CD4-positive, alpha-beta T cell (primary cell): ENCODE measurements at regions not wholly inside any gene's neighbourhood (a gene's known extent, or its start where the extent isn't known, plus 50 kb on each side); places are given as distances from the start of the nearest gene placed in this dataset.
"Not testable (repeated sequence)": the region's sequence is repeated elsewhere in the genome, so short reads cannot be mapped to it uniquely, and the experiment has no call there.

ENCODE experiments used
- ATAC-seq: fragments of 200-7000 bp; cut with Tn5 transposase; one replicate; pipeline ENCODE4 v1.10.0; 2022; ENCODE audit warnings: mild to moderate bottlenecking; ENCODE audit not compliant: poor library complexity
- CTCF ChIA-PET: fragments of 350-600 bp; sonication (Branson Sonifier 250); formaldehyde crosslinking; loops from one replicate; lab custom pipeline; 2021; ENCODE audit warnings: antibody characterized with exemption, inconsistent platforms; lab: Charles Lee
- POLR2A ChIA-PET: fragments of 350-600 bp; sonication (Branson Sonifier 250); formaldehyde crosslinking; loops from one replicate; lab custom pipeline; 2021; ENCODE audit warnings: antibody characterized with exemption, inconsistent platforms; lab: Charles Lee
- DNase-seq, 14 experiments: peaks; one replicate each; pipeline ENCODE4 v3.0.0-alpha.2; 2013 to 2020; ENCODE audit warnings: mixed read lengths in 2 of 14
- H3K27ac ChIP-seq, 2 donors: one replicate each; pipeline versions ENCODE4 v1.5.1 to v1.7.0; 2013; ENCODE audit warnings: low read length in 2 of 2, low read depth in 1 of 2, mild to moderate bottlenecking in 1 of 2
- H3K27me3 ChIP-seq, 2 experiments: 1 replicate in 1 of 2; 2 replicates in 1 of 2; pipeline versions ENCODE4 v1.6.1 to v1.7.0; 2013; ENCODE audit warnings: low read length in 2 of 2, control low read depth in 1 of 2, mild to moderate bottlenecking in 1 of 2, moderate library complexity in 1 of 2; ENCODE audit not compliant: insufficient read depth in 2 of 2, control insufficient read depth in 1 of 2
- H3K36me3 ChIP-seq: one replicate; pipeline ENCODE4 v1.6.1; 2013; ENCODE audit warnings: low read length, control low read depth; ENCODE audit not compliant: insufficient read depth
- H3K4me1 ChIP-seq: one replicate; pipeline ENCODE4 v1.6.1; 2013; ENCODE audit warnings: low read length, control low read depth; ENCODE audit not compliant: insufficient read depth
- H3K4me3 ChIP-seq: one replicate; pipeline ENCODE4 v1.5.1; 2013; ENCODE audit warnings: mild to moderate bottlenecking, low read length, moderate library complexity
- H3K9me3 ChIP-seq, 2 experiments: 1 replicate in 1 of 2; 2 replicates in 1 of 2; pipeline versions ENCODE4 v1.6.1 to v1.7.0; 2013; ENCODE audit warnings: low read length in 2 of 2, mild to moderate bottlenecking in 2 of 2, control low read depth in 1 of 2, moderate library complexity in 1 of 2; ENCODE audit not compliant: control insufficient read depth in 1 of 2, insufficient read depth in 1 of 2
- H3K27ac Mint-ChIP-seq: one replicate; pipeline ENCODE4 v1.8.0; 2020; ENCODE audit warnings: mixed read lengths
- H3K27me3 Mint-ChIP-seq: one replicate; pipeline ENCODE4 v1.8.0; 2021; ENCODE audit warnings: mixed read lengths
- H3K36me3 Mint-ChIP-seq: one replicate; pipeline ENCODE4 v1.8.0; 2021; ENCODE audit warnings: low read depth, mixed read lengths
- H3K4me1 Mint-ChIP-seq: one replicate; pipeline ENCODE4 v1.8.0; 2021; ENCODE audit warnings: low read depth, mixed read lengths
- H3K4me3 Mint-ChIP-seq: one replicate; pipeline ENCODE4 v1.8.0; 2020; ENCODE audit warnings: mild to moderate bottlenecking, mixed read lengths
- H3K9me3 Mint-ChIP-seq: one replicate; pipeline ENCODE4 v1.8.0; 2020; ENCODE audit warnings: mixed read lengths
- CTCF ChIP-seq: fragments of 200-600 bp; IDR thresholded peaks from one replicate; pipeline ENCODE4 v1.8.0; 2022; ENCODE audit warnings: antibody characterized with exemption, mild to moderate bottlenecking
- intact Hi-C, 2 experiments: fragments of 100-400 bp; cut with DNase I in 1 of 2; cut with micrococcal nuclease in 1 of 2; formaldehyde crosslinking; loops; one replicate each; pipeline versions ENCODE4 v1.15.1 to v1.9.0; 2023 to 2025; cut with DNase I, micrococcal nuclease

- DNase-seq (no peak), ATAC-seq (no peak)
- CTCF ChIA-PET, result no interaction called here
- H3K27me3 ChIP-seq, result no peaks in the 10 kb centered on the region
- no peaks in the 10 kb centered on the region for H3K36me3 ChIP-seq
- no peaks in the 10 kb centered on the region for H3K36me3 Mint-ChIP-seq
- no peaks in the 10 kb centered on the region for H3K4me1 Mint-ChIP-seq
- POLR2A ChIA-PET, result no interaction called here
- no peak for TF ChIP-seq CTCF
- peaks cover 0 to 4% of the 10 kb centered on the region in 2 experiments for H3K9me3 ChIP-seq
- H3K4me3 ChIP-seq, result no peak overlapping the region
- intact Hi-C loops, result no loop called here
- no peak overlapping the region for H3K27ac Mint-ChIP-seq
- no peaks in the 10 kb centered on the region for H3K27me3 Mint-ChIP-seq
- no peaks in the 10 kb centered on the region for H3K4me1 ChIP-seq
- H3K4me3 Mint-ChIP-seq, result no peak overlapping the region
- H3K27ac ChIP-seq, result no peak overlapping the region
- peaks cover 5% of the 10 kb centered on the region for H3K9me3 Mint-ChIP-seq
Measured at GRCh38 chr11:90629229-90629806, 406.5 kb upstream of the CHORDC1 start.

DNA sequence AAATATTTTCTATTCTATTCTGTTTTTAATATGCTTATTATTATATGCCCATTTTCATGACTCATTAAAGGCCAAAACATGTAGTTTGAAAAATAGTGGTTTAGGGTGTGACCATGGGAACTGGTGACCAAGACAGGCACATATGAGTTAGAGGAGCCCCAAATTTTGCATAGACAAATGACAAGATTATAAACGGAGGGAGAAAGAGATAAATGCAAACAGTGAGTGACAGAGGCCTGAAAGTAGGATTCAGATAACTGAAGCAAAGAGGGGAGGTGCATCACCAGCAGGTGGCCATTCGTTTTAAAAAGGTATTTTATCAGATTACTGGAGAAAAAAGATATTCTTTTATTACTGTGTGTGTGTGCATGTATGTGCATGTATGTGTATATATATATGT, 391.5 kb upstream of the CHORDC1 start:
- Mint-ChIP-seq H3K27ac (no peak overlapping the region), H3K27me3 (no peaks in the 10 kb centered on the region), H3K9me3 (peaks cover 2% of the 10 kb centered on the region), H3K4me1 (no peaks in the 10 kb centered on the region), H3K36me3 (no peaks in the 10 kb centered on the region), H3K4me3 (no peak overlapping the region)
- no peaks in the 10 kb centered on the region for H3K36me3 ChIP-seq
- no peaks in the 10 kb centered on the region for H3K4me1 ChIP-seq
- ChIA-PET CTCF (no interaction called here), POLR2A (no interaction called here)
- no peak for ATAC-seq
- intact Hi-C loops, result no loop called here
- no peaks in the 10 kb centered on the region for H3K27me3 ChIP-seq
- H3K27ac ChIP-seq, result no peak overlapping the region
- no peak for TF ChIP-seq CTCF
- H3K9me3 ChIP-seq, result peaks cover 0 to 3% of the 10 kb centered on the region in 2 experiments
- no peak for DNase-seq
- no peak overlapping the region for H3K4me3 ChIP-seq

DNA sequence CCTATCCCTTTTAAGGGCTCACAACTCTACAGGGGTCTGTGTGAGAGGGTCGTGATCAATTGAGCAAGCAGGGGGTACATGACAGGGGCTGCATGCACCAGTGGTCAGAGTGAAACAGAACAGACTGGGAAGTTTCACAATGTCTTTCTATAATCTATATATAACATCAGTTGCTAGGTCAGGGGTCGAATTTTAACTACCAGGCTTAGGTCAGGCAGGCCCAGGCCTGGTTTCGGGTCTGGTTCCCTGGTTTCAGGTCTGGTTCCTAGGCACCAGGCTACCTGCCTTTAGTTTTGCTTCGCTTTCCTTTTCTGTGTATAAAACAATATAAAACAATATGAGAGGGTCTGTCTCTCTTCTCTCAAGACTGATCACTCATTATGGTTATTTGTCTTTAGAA, 390.2 kb upstream of the CHORDC1 start:
- POLR2A ChIA-PET, CTCF ChIA-PET, DNase-seq, H3K4me3 ChIP-seq, H3K36me3 Mint-ChIP-seq, H3K4me1 ChIP-seq, H3K27ac Mint-ChIP-seq, H3K27ac ChIP-seq, H3K36me3 ChIP-seq, H3K4me3 Mint-ChIP-seq, H3K9me3 Mint-ChIP-seq, ATAC-seq, intact Hi-C loops, H3K4me1 Mint-ChIP-seq, H3K9me3 ChIP-seq, H3K27me3 ChIP-seq, H3K27me3 Mint-ChIP-seq: not testable (repeated sequence)

DNA sequence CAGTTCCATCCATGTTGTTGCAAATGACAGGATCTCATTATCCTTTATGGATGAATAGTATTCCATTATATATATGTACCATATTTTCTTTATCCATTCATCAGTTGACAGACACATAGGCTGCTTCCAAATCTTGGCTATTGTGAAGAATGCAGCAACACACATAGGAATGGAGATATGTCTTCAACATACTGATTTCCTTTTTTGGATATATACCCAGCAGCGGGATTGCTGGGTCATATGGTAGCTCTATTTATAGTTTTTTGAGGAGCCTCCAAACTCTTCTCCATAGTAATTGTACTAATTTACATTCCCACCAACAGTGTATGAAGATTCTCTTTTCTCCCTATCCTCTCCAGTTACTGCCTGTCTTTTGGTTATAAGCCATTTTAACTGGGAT, 383.9 kb upstream of the CHORDC1 start:
- Mint-ChIP-seq H3K27ac (no peak overlapping the region), H3K9me3 (peaks cover 2% of the 10 kb centered on the region), H3K36me3 (no peaks in the 10 kb centered on the region), H3K4me1 (no peaks in the 10 kb centered on the region), H3K4me3 (no peak overlapping the region), H3K27me3 (no peaks in the 10 kb centered on the region)
- Histone ChIP-seq H3K27me3 (no peaks in the 10 kb centered on the region), H3K4me1 (no peaks in the 10 kb centered on the region), H3K36me3 (no peaks in the 10 kb centered on the region), H3K27ac (no peak overlapping the region), H3K4me3 (no peak overlapping the region), H3K9me3 (peaks cover 0 to 8% of the 10 kb centered on the region in 2 experiments)
- DNase-seq, result no peak
- CTCF ChIA-PET, result no interaction called here
- intact Hi-C loops, result no loop called here
- TF ChIP-seq CTCF, result no peak
- no peak for ATAC-seq
- POLR2A ChIA-PET, result no interaction called here
